ENCODE measurements at regions not wholly inside any gene's neighbourhood (a gene's known extent, or its start where the extent isn't known, plus 50 kb on each side); places are given as distances from the start of the nearest gene placed in this dataset.

GRCh38 chr1:55275151-55275748 is 60.1 kb upstream of the USP24 start:
- no peak for DNase-seq

GRCh38 chr1:55272994-55273393 is 57.8 kb upstream of the USP24 start:
- no peak for DNase-seq
